CMK (cell line): ENCODE measurements at regions not wholly inside any gene's neighbourhood (a gene's known extent, or its start where the extent isn't known, plus 50 kb on each side); places are given as distances from the start of the nearest gene placed in this dataset.
"Not testable (repeated sequence)": the region's sequence is repeated elsewhere in the genome, so short reads cannot be mapped to it uniquely, and the experiment has no call there.

Experiments used
- DNase-seq: peaks from one replicate; pipeline ENCODE4 v3.0.0-alpha.2; 2010; ENCODE audit warnings: low read depth

DNA sequence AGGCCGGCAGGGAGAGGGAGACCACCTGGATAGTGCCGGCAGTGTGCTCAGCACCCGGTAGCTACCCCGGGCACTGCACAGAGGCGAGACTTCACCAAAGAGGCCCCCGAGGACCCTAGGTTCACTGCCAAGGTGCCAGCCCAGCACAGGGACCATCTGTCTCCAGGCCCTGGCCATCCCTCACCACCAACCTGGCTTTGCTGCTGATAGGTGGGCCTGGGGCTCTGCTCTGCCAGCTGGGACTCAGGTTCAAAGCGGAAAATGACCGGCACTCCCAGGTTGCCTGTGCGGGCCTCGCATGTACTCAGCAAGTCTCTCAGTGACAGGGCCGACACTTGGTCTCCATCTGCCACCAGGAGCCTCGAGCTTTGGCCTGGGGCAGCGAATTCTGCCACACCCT lies 812.2 kb downstream of the BRD1 start:
- DNase-seq = no peak

GRCh38 chr22:49014227-49015201 lies 813.2 kb downstream of the BRD1 start:
- no peak for DNase-seq

GRCh38 chr22:49013707-49014106 lies 814.0 kb downstream of the BRD1 start:
- DNase-seq = no peak

DNA sequence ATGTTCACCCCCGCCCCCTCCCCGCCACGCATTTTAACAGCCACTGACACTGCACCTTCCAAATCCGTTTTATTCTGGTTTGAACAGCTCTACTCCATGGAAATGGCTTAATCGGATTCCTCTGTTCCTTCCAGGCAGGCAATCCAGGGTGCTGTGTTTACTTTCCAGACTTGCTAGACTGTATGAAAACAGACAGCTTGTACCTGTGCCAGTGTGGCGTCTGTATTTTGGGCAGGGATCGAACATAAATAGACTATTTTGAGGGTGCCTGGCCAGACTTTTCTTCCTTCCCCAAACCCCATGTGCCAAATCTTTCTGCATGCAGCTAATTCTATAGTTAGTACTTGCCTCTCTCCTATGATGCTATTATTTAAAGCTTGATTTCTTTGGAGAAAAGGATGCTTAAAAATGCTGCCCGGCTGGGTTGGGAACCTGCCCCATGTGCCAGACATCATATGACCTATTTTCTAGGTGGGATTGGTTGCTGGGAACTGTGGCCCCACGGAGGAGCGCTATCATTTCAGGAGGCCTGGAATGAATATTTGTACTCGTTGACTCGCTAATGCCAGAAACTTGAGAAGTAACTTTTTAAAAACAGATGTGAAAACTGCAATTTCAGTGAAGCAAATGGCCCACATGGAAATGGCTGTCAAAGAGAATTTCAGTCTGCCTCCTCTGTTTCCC lies 814.8 kb downstream of the BRD1 start:
- DNase-seq = no peak

- DNase-seq = no peak
Measured at GRCh38 chr22:49011769-49012648, 815.7 kb downstream of the BRD1 start.

DNA sequence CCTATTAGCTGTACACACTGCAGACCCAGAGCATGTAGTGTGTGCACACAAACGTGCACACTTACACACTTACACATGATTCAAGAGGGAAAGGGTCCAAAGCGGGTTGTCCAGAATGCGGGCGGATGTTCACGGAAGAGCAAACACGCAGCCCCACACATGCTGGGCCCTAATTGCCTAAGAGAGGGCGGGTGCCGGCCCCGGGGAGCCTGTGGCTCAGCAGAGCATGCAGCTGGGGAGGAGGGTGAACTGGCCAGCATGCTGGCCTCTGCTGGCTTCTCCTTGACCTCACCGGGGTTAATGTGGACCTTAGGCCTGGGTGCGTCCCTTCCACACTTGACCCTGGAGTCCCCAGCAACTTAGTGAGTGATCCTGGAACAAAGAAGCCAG lies 816.3 kb downstream of the BRD1 start:
- no peak for DNase-seq

GRCh38 chr22:49010901-49011300 lies 816.8 kb downstream of the BRD1 start:
- no peak for DNase-seq

DNA sequence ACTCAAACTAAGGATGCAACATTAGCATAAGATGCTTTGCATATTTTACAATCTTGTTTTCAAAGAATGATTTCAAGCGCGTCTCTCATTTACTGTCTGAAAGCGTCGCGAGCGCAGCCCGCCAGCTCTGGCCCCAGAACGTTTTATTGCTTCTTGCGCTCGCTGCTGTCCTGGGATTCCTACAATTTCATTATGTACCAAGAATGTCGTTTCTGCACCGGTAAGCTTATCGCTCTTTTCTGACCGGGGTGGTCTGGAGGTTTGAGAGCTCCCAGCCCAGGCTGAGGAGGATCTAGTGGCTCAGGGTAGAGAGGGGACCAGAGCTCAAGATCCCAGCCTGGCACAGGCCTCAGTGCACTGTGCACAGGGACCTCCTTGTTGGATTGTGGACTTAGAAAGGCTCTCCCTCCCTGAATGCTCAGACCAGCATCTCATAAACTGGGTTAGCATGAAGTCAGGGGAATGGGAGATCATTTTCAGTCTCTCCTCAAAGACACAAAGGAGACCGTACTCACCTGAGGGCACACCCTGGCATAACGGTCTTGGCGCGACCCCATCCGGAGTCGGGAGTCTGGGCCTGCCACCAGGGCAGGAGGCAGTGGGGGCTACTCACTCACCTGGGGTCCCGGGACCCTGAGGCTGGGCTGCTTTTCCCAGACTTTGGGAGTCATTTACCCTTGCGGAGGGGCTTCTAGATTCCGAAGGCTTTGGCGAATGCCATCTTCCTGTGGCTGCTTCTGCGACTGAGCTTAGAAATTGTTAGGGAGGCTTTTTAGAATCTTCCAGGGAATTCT lies 817.4 kb downstream of the BRD1 start:
- DNase-seq = no peak

- DNase-seq = no peak
Measured at GRCh38 chr22:49009359-49010063, 818.2 kb downstream of the BRD1 start.

DNA sequence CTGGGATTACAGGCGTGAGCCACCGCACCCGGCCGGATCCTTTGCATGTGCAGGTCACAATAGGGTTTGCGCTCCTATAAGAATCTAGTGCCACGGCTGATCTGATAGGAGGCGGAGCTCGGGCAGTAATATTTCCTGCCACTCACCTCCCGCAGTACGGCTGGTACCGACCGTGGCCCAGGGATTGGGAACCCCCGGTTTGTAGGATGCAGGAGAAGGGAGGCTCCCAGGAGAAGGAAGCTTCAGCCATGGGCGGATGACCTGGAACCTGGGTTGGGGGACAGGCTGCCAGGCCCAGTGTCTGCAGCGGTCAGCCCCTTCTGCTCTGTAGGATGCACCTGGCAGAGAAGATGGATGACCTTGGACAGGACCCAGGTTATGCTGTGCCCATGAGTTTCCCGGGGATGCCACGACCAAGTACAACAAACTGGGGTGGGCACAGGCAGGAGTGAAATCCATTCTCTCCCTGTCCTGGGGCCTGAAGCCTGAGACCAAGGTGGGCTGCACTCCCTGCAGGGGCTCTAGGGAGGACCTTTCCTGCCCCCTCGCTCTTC lies 818.9 kb downstream of the BRD1 start:
- no peak for DNase-seq

GRCh38 chr22:49007013-49007653 lies 820.5 kb downstream of the BRD1 start:
- DNase-seq = no peak

DNA sequence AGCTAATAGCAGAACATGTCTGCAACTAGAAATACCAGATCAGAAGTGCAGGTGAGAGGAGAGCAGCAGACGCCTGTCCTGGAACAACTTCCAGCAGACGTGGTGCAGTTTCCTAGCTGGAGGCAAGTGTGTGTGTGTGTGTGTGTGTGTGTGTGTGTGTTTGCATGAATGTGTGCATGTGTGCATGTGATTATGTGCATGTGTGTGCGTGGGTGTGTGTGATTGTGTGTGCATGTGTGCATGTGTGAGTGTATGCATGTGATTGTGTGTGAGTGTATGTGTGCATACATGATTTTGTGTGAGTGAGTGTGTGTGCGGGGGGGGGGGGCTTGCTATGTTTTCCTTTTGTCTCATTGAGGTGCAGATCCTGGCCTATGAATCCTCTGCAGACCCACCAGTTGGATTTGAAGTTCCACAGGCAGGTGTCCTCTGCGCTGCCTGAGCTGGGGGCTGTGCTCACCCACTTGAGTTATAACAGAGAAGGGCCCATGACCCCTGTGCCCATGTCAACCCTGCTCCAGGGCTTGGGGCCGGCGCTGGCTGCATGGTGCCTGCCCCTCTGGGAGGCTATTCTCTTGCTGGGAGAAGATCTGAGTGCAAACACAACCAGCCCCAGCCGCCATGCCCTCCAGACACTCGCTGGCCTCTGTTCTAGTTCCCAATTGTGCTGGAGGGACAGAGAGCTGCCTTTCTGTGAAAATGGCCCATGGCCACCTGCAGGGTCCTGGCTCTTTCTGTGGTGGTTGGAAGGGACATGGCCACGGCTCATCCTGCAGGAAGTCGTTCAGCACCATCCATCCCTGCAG lies 821.3 kb downstream of the BRD1 start:
- DNase-seq = no peak

GRCh38 chr22:49005557-49005956 lies 822.1 kb downstream of the BRD1 start:
- no peak for DNase-seq

- DNase-seq = no peak
Measured at GRCh38 chr22:49004484-49005399, 822.9 kb downstream of the BRD1 start.

- not testable (repeated sequence) for DNase-seq
Measured at GRCh38 chr22:48997605-48998004, 830.1 kb downstream of the BRD1 start.

DNA sequence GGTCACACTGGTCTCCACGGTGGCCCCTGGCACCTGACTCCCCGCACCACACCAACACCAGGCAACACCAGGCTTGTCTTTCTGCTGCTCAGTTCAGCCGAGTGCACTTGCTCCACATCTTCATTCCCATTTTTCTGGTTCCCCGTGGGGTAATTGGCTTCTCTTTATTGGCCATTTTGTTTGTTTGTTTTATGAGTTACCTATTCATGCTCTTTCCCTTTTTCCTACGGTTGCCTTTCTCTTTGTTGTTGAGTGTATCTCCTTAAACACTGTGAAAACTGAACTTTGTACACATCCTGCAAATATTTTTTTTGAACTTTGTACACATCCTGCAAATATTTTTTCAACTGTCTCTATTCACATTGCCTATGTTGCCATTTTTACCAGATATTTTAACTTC lies 834.0 kb downstream of the BRD1 start:
- DNase-seq = no peak

- no peak for DNase-seq
Measured at GRCh38 chr22:48984639-48985038, 843.0 kb downstream of the BRD1 start.

- DNase-seq = no peak
Measured at GRCh38 chr22:48982321-48982905, 845.3 kb downstream of the BRD1 start.
